IPS-20b (cell line): ENCODE measurements at regions not wholly inside any gene's neighbourhood (a gene's known extent, or its start where the extent isn't known, plus 50 kb on each side); places are given as distances from the start of the nearest gene placed in this dataset.

Experiments
- H3K27ac ChIP-seq: one replicate; pipeline ENCODE4 v1.5.1; 2013; ENCODE audit warnings: low read length
- H3K27me3 ChIP-seq: 2 replicates; pipeline ENCODE4 v1.6.1; 2013; ENCODE audit warnings: mild to moderate bottlenecking, low read length, inconsistent platforms; ENCODE audit not compliant: insufficient read depth
- H3K36me3 ChIP-seq: 2 replicates; pipeline ENCODE4 v1.6.1; 2013; ENCODE audit warnings: low read depth, mild to moderate bottlenecking, inconsistent platforms, low read length, moderate library complexity; ENCODE audit not compliant: insufficient read depth
- H3K4me1 ChIP-seq: 2 replicates; pipeline ENCODE4 v1.6.1; 2013; ENCODE audit warnings: mild to moderate bottlenecking, control low read depth, inconsistent platforms, low read length, moderate library complexity; ENCODE audit not compliant: insufficient read depth
- H3K4me3 ChIP-seq: 2 replicates; pipeline ENCODE4 v1.5.1; 2013; ENCODE audit warnings: mild to moderate bottlenecking, low read length, inconsistent platforms
- H3K9ac ChIP-seq: 2 replicates; pipeline ENCODE4 v1.6.1; 2013; ENCODE audit warnings: low read depth, mild to moderate bottlenecking, inconsistent platforms, low read length, moderate library complexity
- H3K9me3 ChIP-seq: 2 replicates; pipeline ENCODE4 v1.6.1; 2013; ENCODE audit warnings: mild to moderate bottlenecking, low read depth, low read length, inconsistent platforms; ENCODE audit not compliant: insufficient read depth

DNA sequence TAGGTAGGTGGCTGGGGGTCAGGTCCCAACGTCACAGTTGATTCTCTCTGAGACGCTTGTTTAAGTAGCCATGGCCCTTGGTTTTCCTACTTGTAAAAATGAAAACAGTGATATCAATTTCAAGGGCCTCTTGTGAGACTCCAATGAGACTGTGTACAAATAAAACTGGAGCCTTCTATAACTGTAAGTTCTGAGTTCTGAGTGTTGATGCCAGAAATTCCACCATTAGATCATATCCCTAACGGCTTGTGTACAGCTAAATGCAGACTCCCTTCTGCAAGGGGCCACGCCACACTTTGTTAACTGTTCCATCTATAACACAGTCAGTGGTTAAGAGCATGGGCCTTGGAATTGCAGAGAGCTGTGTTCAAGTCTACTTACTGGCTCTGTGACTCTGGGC is 267.3 kb downstream of the TLE3 start:
- Histone ChIP-seq H3K4me3 (no peak overlapping the region), H3K27me3 (no peaks in the 10 kb centered on the region), H3K9ac (no peak overlapping the region), H3K36me3 (no peaks in the 10 kb centered on the region), H3K27ac (no peak overlapping the region), H3K9me3 (no peaks in the 10 kb centered on the region), H3K4me1 (peaks cover 7% of the 10 kb centered on the region; the same call in 1 of the 2 replicates)

DNA sequence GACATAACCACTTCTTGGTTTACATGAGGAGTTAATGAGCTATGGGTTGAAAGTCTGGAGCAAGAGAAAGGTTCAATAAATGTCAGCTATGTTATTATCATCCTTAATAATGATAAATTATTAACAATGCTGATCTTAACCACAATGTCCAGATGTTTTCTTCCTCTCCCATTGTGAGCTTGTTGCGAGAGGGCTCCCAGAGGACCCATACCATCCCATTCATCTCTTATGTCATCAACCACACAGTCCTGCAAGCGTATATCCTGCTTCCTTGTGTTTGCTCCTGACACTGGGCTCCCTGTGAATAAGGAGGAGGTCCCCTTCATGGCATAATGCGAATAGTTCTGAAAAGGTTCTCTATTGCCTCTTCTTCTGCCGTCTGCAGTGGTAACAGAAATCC is 266.8 kb downstream of the TLE3 start:
- Histone ChIP-seq H3K27me3 (no peaks in the 10 kb centered on the region), H3K4me1 (peaks cover 4% of the 10 kb centered on the region; the same call in 1 of the 2 replicates), H3K4me3 (no peak overlapping the region), H3K27ac (no peak overlapping the region), H3K9ac (no peak overlapping the region), H3K9me3 (no peaks in the 10 kb centered on the region), H3K36me3 (no peaks in the 10 kb centered on the region)

DNA sequence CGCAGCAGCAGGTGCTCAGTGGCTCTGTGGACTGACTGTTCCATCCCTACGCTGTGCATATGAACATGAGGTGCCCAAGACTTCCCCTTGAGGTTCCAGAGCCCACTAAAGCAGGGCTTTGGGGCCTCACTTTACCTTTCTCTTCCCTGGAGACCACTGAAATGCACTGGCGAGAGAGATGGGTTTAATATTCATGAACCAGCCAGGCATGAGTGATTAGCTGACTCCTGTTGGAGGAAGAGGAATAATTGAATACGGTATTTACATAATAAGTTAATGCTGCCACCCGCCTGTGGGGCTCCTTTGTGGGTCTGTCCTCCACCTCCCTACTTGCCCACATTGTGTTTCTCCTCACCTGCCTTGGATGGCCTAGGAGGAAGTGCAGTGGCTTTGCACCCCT is 263.4 kb downstream of the TLE3 start:
- Histone ChIP-seq H3K4me1 (no peaks in the 10 kb centered on the region), H3K36me3 (no peaks in the 10 kb centered on the region), H3K9me3 (no peaks in the 10 kb centered on the region), H3K27me3 (no peaks in the 10 kb centered on the region), H3K27ac (no peak overlapping the region), H3K9ac (no peak overlapping the region), H3K4me3 (no peak overlapping the region)

DNA sequence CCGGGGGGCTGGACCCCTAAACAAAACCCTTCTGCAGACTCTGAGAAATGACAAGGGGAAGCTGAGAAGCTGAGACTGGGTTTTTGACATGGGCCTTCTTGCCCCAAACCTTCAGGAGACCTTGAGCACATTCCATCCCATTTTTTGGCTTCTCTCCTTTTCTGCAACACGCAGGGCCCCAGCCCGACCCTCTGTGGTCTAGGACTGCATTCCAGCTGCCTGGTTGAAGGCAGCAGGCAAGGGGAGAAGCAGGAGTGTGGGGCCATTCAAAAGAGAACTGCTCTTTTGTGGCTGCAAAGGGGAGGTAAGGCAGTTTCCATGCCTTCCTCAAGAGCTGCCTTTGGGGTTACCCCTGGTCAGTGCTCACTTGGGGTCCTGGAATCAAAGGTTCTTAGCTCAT is 263.0 kb downstream of the TLE3 start:
- no peak overlapping the region for H3K4me3 ChIP-seq
- no peak overlapping the region for H3K27ac ChIP-seq

DNA sequence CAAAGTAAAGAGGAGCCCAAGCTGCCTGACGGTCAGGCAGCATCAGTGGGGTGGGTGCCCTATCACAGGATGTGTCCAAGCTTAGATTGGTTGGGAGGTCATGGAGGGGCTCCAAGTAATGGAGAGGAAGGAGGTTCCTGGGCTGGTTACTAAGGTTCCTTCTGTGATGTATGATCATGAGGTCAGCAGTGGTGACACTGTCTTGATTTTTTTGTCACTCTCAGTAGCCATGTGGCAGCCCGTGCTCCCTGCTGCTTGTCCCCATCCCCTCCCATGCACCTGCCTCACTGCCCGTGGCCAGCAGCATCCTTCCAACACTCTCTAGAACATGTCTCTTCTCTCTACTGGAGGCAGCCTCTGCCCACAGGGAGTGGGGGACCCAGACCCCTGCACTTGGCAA is 261.7 kb downstream of the TLE3 start:
- H3K9me3 ChIP-seq: no peaks in the 10 kb centered on the region
- H3K9ac ChIP-seq: no peak overlapping the region
- H3K27ac ChIP-seq: no peak overlapping the region
- H3K4me3 ChIP-seq: no peak overlapping the region
- H3K36me3 ChIP-seq: no peaks in the 10 kb centered on the region
- H3K27me3 ChIP-seq: no peaks in the 10 kb centered on the region
- no peaks in the 10 kb centered on the region for H3K4me1 ChIP-seq

More for the DNA sequence above, 263.0 kb downstream of the TLE3 start:
- Histone ChIP-seq H3K4me1 (no peaks in the 10 kb centered on the region), H3K9ac (no peak overlapping the region), H3K9me3 (no peaks in the 10 kb centered on the region), H3K27me3 (no peaks in the 10 kb centered on the region), H3K36me3 (no peaks in the 10 kb centered on the region)

DNA sequence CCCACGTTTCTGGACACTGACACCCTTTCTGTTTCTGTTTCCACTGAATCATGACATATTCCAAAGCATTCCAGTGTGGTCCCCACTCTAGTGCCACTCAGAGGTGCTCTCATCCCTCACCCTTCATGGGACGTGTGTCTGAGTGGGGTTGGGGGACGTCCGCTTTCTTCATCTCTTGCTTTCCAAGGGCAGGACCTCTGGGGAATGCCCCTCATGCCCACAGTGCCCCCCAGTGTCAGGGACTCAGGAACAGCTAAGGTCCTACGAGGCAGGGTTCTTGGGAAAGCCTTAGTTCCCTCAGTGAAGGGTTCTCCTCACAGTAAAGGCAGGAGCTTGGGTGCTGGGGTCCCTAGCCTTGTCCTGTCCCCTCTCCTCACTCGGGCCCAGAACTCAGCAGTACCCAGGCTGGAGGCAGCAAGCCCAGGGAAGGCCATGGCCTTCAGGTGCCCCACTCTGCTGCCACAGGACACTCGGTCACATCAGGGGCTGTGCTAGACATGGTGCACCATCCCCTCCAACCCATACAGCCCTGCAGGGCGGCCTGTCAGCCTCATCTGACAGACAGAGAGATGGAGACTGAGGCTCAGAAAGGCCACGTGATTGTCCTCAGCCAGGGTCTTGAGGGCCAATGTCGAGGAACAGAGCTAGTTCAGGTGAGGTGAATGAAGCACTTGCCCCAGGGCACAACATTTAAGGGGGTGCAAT is 261.0 kb downstream of the TLE3 start:
- H3K9me3 ChIP-seq: no peaks in the 10 kb centered on the region
- H3K27me3 ChIP-seq: no peaks in the 10 kb centered on the region
- H3K36me3 ChIP-seq: no peaks in the 10 kb centered on the region
- H3K4me1 ChIP-seq: no peaks in the 10 kb centered on the region
- H3K4me3 ChIP-seq: no peak overlapping the region
- no peak overlapping the region for H3K27ac ChIP-seq
- no peak overlapping the region for H3K9ac ChIP-seq

DNA sequence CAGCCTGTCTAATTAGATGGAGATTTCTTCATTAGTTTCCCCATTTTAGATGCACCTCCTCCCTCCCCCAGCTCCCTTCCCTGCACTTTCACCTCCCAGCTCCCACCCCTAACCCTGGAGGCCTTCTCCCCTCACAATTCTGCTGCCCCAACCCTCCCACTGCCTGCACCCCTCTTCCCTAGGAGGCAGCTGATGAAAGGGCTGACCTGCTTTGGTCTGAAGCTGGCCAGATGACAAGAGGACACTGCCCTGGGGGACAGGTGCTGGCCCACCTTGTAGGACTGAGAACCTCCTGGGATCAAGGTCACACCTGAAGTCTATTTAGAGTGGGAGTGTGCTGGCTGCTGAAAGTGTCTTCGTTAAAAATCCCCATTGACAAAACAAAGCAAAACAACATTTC is 259.4 kb downstream of the TLE3 start:
- no peaks in the 10 kb centered on the region for H3K27me3 ChIP-seq
- no peak overlapping the region for H3K9ac ChIP-seq
- H3K9me3 ChIP-seq: no peaks in the 10 kb centered on the region
- no peaks in the 10 kb centered on the region for H3K4me1 ChIP-seq
- H3K4me3 ChIP-seq: no peak overlapping the region
- no peak overlapping the region for H3K27ac ChIP-seq
- H3K36me3 ChIP-seq: no peaks in the 10 kb centered on the region

DNA sequence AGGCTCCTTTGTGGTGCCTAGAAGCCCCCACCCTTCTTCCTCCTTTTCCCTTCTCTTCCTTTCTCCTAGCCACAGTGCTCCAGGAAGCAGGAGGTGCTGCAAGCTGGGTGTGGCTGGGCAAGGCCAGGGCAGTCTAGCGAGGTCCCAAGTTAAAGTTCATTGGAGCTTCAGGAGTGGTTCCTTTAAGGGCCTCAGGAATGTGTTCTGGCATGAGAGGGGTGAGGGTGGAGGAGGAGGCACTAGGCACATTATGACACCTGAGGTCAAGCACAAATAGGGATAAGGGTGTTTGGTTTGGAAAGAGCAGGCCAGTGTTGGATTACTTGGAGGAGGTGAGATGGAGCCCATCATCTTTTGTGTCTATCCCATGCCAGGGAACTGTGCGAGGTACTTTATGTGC is 258.7 kb downstream of the TLE3 start:
- Histone ChIP-seq H3K4me1 (no peaks in the 10 kb centered on the region), H3K4me3 (no peak overlapping the region), H3K27me3 (no peaks in the 10 kb centered on the region), H3K9ac (no peak overlapping the region), H3K9me3 (no peaks in the 10 kb centered on the region), H3K27ac (no peak overlapping the region), H3K36me3 (no peaks in the 10 kb centered on the region)

DNA sequence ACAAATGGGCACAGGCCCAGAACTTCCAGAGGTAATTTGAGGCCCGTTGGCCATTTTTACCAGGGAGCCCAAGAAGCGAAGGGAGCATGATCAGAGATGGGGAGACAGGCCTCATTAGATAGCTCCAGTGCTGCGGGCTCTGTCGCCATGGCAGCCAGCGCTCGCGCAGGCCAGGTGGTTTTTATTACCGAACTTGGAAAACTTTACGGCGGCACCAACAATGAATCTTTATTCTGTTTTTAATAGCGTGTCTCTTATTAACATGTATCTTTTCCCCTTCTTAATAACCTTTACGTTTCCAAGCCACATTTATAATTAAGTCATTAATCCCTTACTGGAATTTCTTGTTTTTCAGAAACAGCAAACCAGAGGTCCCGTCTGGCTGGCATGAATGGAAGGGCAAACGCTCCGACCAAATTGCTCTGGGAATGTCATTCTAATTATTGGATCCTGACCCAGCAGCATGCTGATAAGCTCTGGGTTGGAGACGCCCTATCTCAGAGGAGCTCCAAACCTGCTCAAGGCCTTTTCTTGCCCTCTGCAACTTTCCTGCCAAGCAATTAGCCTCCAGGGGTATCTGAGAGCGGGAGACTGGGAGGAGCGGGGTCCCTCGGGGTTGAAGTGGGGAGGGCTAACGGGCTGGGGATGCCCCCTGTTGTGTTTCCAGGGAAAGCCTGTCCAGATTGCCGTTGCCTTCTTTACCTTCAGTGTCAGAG is 256.4 kb downstream of the TLE3 start:
- no peak overlapping the region for H3K4me3 ChIP-seq
- no peaks in the 10 kb centered on the region for H3K36me3 ChIP-seq
- H3K4me1 ChIP-seq: no peaks in the 10 kb centered on the region
- no peaks in the 10 kb centered on the region for H3K9me3 ChIP-seq
- H3K27me3 ChIP-seq: no peaks in the 10 kb centered on the region
- no peak overlapping the region for H3K27ac ChIP-seq
- no peak overlapping the region for H3K9ac ChIP-seq

DNA sequence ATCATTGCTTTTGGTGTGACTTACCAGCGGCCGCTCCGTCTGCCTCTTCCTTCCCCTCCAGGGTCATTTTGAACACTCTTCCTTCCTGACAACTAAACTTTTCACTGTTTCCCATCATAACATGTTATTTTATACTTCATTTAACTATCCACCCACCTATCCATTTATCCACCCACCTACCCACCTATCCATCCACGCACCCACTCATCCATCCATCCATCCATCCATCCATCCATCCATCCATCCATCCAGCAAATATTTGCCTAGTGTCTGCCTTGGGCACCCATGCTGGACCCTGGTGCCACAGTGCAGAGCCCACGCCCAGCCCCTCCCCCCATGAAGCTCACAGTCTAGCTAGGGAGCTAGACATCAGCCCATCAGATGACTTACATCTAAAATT is 254.9 kb downstream of the TLE3 start:
- H3K4me1 ChIP-seq: no peaks in the 10 kb centered on the region
- no peaks in the 10 kb centered on the region for H3K27me3 ChIP-seq
- no peak overlapping the region for H3K4me3 ChIP-seq
- H3K9me3 ChIP-seq: no peaks in the 10 kb centered on the region
- no peak overlapping the region for H3K27ac ChIP-seq
- no peaks in the 10 kb centered on the region for H3K36me3 ChIP-seq
- H3K9ac ChIP-seq: no peak overlapping the region

DNA sequence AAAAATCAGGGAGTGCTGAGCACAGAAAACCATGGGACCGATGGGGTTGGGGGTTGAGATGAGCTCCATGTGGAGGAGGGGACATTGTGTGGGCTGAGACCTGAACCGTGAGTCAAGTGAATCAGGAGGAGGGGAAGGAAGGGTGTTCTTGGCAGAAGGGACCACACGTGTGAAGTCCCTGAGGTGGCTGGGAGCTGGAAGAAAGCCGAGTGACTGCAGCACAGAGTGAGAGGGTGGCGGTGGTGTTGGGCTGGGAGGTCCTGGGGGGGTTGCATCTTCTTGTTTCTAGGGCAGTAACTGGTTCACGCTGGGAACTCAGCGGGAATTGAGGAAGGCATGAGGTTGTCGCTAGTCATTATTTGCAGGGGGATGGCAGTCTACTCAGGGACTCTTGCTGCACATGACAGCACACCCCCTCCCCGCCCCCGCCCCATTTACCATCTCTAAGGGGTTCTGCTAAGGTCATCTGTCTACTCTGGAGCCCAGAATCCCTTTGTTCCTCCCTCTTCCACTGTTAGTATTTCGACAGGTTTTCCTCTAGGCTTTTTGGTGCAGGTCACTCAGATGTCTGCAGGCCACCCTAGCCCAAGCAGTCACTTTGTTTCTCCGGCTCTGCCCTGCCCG is 254.3 kb downstream of the TLE3 start:
- no peak overlapping the region for H3K4me3 ChIP-seq
- no peak overlapping the region for H3K27ac ChIP-seq
- H3K27me3 ChIP-seq: no peaks in the 10 kb centered on the region
- H3K4me1 ChIP-seq: no peaks in the 10 kb centered on the region
- no peak overlapping the region for H3K9ac ChIP-seq
- H3K36me3 ChIP-seq: no peaks in the 10 kb centered on the region
- no peaks in the 10 kb centered on the region for H3K9me3 ChIP-seq

DNA sequence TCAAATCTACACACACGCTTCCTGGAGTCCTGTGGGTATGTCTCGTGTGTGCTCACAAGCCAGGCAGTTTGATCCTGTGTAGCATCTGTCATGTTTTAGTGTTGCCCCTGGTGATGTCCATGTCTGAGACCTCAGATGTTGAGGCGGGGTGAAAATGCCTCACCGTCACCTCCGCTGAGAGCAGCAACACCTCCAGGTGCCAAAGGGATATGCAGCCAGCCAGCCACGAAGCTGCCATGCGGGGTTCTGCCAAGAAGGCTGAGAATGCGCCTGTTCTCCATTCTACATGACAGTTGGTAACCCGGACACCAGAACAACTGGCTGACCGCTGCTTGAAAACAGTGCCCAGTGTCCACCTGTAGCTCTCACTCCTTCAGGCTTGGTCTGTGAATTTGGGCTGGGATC is 253.8 kb downstream of the TLE3 start:
- Histone ChIP-seq H3K27me3 (no peaks in the 10 kb centered on the region), H3K27ac (no peak overlapping the region), H3K4me1 (no peaks in the 10 kb centered on the region), H3K9me3 (no peaks in the 10 kb centered on the region), H3K4me3 (no peak overlapping the region), H3K36me3 (no peaks in the 10 kb centered on the region), H3K9ac (no peak overlapping the region)
